PC-3 (cell line): ENCODE measurements at regions not wholly inside any gene's neighbourhood (a gene's known extent, or its start where the extent isn't known, plus 50 kb on each side); places are given as distances from the start of the nearest gene placed in this dataset.

ENCODE experiments used
- CTCF ChIP-seq: fragments of 300-600 bp; sonication (generic); conservative IDR thresholded peaks from 2 replicates; pipeline ENCODE4 v1.5.1; 2017; ENCODE audit warnings: antibody characterized with exemption, low read depth, mild to moderate bottlenecking, low read length
- EZH2 ChIP-seq: fragments of 300-600 bp; sonication (generic); IDR thresholded peaks from one replicate; pipeline ENCODE4 v1.6.1; 2017; ENCODE audit warnings: antibody characterized with exemption, mild to moderate bottlenecking, low read length; ENCODE audit not compliant: unreplicated experiment
- EZH2phosphoT487 ChIP-seq: fragments of 300-600 bp; sonication (generic); IDR thresholded peaks from 2 replicates; pipeline ENCODE4 v1.6.1; 2018; ENCODE audit warnings: mild to moderate bottlenecking, antibody characterized with exemption, low read length, borderline replicate concordance

DNA sequence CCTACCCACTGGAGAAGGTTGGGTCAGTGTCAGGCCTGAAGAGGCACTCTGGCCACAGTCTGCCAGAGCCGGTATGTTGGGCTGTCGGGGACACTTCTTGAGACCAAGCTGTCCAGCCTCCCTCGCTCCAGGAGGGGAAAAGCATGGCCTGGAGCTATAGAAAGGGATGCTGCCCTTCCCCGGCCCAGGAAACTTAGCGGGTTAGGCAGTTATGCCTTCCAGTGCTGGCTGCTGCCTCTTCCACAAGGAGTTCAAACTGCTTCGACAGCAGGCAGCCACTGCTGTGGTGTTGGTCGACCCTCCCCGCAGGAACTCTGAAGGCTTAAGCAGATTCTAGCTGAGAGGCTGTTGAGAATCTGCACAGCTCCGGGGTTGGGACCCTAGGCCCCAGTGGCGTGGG lies 819.4 kb downstream of the DIPK2A start:
- TF ChIP-seq CTCF (no peak), EZH2 (no peak), EZH2phosphoT487 (no peak)
